ENCODE measurements at regions not wholly inside any gene's neighbourhood (a gene's known extent, or its start where the extent isn't known, plus 50 kb on each side); places are given as distances from the start of the nearest gene placed in this dataset.

DNA sequence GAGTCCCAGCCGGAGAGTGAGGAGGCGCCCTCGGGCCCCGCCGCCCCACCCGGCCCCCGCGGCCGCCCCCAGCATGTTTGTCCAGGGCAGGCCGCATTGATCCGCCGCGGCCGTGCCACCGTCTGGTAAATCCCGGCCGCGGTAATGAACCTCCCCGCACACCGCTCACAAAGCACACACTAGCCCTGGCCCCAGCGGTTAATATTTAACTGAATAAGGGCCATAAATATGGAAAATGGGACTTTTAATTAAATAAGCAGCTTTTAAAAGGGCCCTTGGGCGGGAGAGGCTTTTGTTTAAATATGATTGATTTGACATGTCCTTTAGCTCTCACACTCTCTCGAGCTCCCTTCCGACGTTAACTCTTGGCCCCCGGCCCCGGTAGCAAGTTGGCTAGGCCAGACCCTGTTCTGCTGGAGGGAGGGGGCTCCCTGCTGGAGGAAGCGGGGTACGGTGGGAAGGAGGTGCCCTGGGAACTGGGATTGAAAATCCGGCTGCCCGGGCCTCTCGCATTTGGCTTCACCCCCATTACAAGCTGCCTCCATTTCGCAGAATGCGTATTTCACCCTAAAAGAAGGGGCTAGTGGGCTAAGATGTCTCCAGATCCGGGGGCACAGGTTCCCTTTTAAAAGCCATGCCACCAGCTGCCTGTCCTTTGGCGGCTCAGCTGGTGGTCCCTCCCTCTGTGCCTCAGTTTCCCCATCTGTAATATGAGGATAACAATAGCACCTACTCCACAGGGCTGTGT, 199.8 kb downstream of the RBM19 start:
- Histone ChIP-seq H3F3A (ENCODE audit: insufficient read depth, low read length) (no peaks in the 10 kb centered on the region), H3K9me2 (replicated peaks; ENCODE audit: insufficient read depth, low read length) (no peaks in the 10 kb centered on the region), H3K4me2 (ENCODE audit: low read depth, low read length) (no peak overlapping the region), H3K4me3 (ENCODE audit: low read length) (no peak overlapping the region), H4K20me1 (ENCODE audit: insufficient read depth, low read length) (no peaks in the 10 kb centered on the region), H3K27me3 (replicated peaks; ENCODE audit: insufficient read depth, low read length) (no peaks in the 10 kb centered on the region), H3K27ac (ENCODE audit: low read length) (no peak overlapping the region), H3K9ac (ENCODE audit: low read length) (no peak overlapping the region), H3K4me1 (ENCODE audit: low read length) (no peaks in the 10 kb centered on the region), H2AFZ (ENCODE audit: low read length) (no peak overlapping the region), H3K36me3 (replicated peaks; ENCODE audit: insufficient read depth, low read length) (no peaks in the 10 kb centered on the region), H3K9me3 (replicated peaks; ENCODE audit: insufficient read depth, low read length) (no peaks in the 10 kb centered on the region), H3K79me2 (ENCODE audit: low read length) (no peaks in the 10 kb centered on the region)
- TF ChIP-seq EZH2phosphoT487 (IDR thresholded peaks at IDR 0.05; ENCODE audit: low read length) (no peak), EZH2 (optimal IDR thresholded peaks at IDR 0.05; ENCODE audit: low read depth, low read length) (no peak), CTCF (IDR thresholded peaks at IDR 0.05; ENCODE audit: low read length) (no peak)
- no peak for DNase-seq

- Histone ChIP-seq H3K4me2 (ENCODE audit: low read depth, low read length) (no peak overlapping the region), H3K9ac (ENCODE audit: low read length) (no peak overlapping the region), H3K9me3 (replicated peaks; ENCODE audit: insufficient read depth, low read length) (no peaks in the 10 kb centered on the region), H4K20me1 (ENCODE audit: insufficient read depth, low read length) (no peaks in the 10 kb centered on the region), H3K27me3 (replicated peaks; ENCODE audit: insufficient read depth, low read length) (no peaks in the 10 kb centered on the region), H3K4me3 (ENCODE audit: low read length) (no peak overlapping the region), H3K9me2 (replicated peaks; ENCODE audit: insufficient read depth, low read length) (no peaks in the 10 kb centered on the region), H2AFZ (ENCODE audit: low read length) (no peak overlapping the region), H3K36me3 (replicated peaks; ENCODE audit: insufficient read depth, low read length) (no peaks in the 10 kb centered on the region), H3F3A (ENCODE audit: insufficient read depth, low read length) (no peaks in the 10 kb centered on the region), H3K27ac (ENCODE audit: low read length) (no peak overlapping the region), H3K4me1 (ENCODE audit: low read length) (no peaks in the 10 kb centered on the region), H3K79me2 (ENCODE audit: low read length) (no peaks in the 10 kb centered on the region)
- TF ChIP-seq EZH2 (optimal IDR thresholded peaks at IDR 0.05; ENCODE audit: low read depth, low read length) (no peak), EZH2phosphoT487 (IDR thresholded peaks at IDR 0.05; ENCODE audit: low read length) (no peak)
- no peak for DNase-seq
Observed at GRCh38 chr12:113764661-113765060, 201.5 kb downstream of the RBM19 start.

- H3F3A ChIP-seq (ENCODE audit: insufficient read depth, low read length), result no peaks in the 10 kb centered on the region
- no peaks in the 10 kb centered on the region for H3K36me3 ChIP-seq (replicated peaks; ENCODE audit: insufficient read depth, low read length)
- no peak for DNase-seq
- H3K9me2 ChIP-seq (replicated peaks; ENCODE audit: insufficient read depth, low read length), result no peaks in the 10 kb centered on the region
- H3K9me3 ChIP-seq (replicated peaks; ENCODE audit: insufficient read depth, low read length), result no peaks in the 10 kb centered on the region
- TF ChIP-seq CTCF (IDR thresholded peaks at IDR 0.05; ENCODE audit: low read length), result no peak
- TF ChIP-seq EZH2phosphoT487 (IDR thresholded peaks at IDR 0.05; ENCODE audit: low read length), result no peak
- no peak for TF ChIP-seq EZH2 (optimal IDR thresholded peaks at IDR 0.05; ENCODE audit: low read depth, low read length)
- H3K4me3 ChIP-seq (ENCODE audit: low read length), result no peak overlapping the region
- no peak overlapping the region for H3K9ac ChIP-seq (ENCODE audit: low read length)
- H3K27me3 ChIP-seq (replicated peaks; ENCODE audit: insufficient read depth, low read length), result no peaks in the 10 kb centered on the region
- H3K4me1 ChIP-seq (ENCODE audit: low read length), result no peaks in the 10 kb centered on the region
- H2AFZ ChIP-seq (ENCODE audit: low read length), result no peak overlapping the region
- H3K27ac ChIP-seq (ENCODE audit: low read length), result no peak overlapping the region
- H3K79me2 ChIP-seq (ENCODE audit: low read length), result no peaks in the 10 kb centered on the region
- no peak overlapping the region for H3K4me2 ChIP-seq (ENCODE audit: low read depth, low read length)
- no peaks in the 10 kb centered on the region for H4K20me1 ChIP-seq (ENCODE audit: insufficient read depth, low read length)
Observed at GRCh38 chr12:113762882-113763816, 203.0 kb downstream of the RBM19 start.
